ENCODE measurements at regions not wholly inside any gene's neighbourhood (a gene's known extent, or its start where the extent isn't known, plus 50 kb on each side); places are given as distances from the start of the nearest gene placed in this dataset.

- no peaks in the 10 kb centered on the region for H3K27me3 ChIP-seq
- H3K4me3 ChIP-seq: no peak overlapping the region
- H3K4me1 ChIP-seq: peaks cover 0 to 71% (median 26%) of the 10 kb centered on the region in 12 donors
- TF ChIP-seq POLR2A (IDR thresholded peaks at IDR 0.05): no peak
- TF ChIP-seq, protein P1, sequence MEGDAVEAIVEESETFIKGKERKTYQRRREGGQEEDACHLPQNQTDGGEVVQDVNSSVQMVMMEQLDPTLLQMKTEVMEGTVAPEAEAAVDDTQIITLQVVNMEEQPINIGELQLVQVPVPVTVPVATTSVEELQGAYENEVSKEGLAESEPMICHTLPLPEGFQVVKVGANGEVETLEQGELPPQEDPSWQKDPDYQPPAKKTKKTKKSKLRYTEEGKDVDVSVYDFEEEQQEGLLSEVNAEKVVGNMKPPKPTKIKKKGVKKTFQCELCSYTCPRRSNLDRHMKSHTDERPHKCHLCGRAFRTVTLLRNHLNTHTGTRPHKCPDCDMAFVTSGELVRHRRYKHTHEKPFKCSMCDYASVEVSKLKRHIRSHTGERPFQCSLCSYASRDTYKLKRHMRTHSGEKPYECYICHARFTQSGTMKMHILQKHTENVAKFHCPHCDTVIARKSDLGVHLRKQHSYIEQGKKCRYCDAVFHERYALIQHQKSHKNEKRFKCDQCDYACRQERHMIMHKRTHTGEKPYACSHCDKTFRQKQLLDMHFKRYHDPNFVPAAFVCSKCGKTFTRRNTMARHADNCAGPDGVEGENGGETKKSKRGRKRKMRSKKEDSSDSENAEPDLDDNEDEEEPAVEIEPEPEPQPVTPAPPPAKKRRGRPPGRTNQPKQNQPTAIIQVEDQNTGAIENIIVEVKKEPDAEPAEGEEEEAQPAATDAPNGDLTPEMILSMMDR (IDR thresholded peaks at IDR 0.05): no peak
- no peak for DNase-seq
- peak overlapping the region in 3 of 12 donors; percentile 11 to 76 (median 62) for H3K27ac ChIP-seq
- no peaks in the 10 kb centered on the region for H3K9me3 ChIP-seq
- no peak for ATAC-seq
- intact Hi-C loops (cut with DNase I): no loop called here
- no peaks in the 10 kb centered on the region for H3K36me3 ChIP-seq
- WGBS, 4 donors: 77 to 85% (median 79%) methylated on average over 2 of the region's 2 CpGs
These were observed 103.4 kb downstream of the RPL27A start for GRCh38 chr11:8785998-8786397.

DNA sequence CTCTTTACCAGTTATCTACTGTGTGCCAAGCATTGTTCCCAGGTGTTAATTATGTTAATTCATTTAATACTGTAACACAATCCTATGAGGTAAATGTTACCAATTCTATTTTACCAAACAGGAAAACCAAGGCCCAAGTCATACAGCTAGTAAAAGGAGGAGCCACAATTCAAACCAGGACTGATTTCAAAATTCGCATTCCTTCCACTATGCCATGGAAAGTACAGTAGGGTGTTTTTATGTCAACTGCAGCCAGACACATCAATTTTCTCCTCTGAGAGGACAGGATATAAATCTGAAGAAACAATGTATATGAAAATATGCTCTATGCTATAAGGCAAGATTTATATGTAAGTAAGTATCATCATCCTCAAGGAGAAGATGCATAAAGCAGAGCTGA lies 104.3 kb downstream of the RPL27A start:
- Histone ChIP-seq H3K36me3 (no peaks in the 10 kb centered on the region), H3K4me3 (no peak overlapping the region), H3K9me3 (no peaks in the 10 kb centered on the region), H3K27ac (peak overlapping the region in 2 of 12 donors; percentile 62 to 76), H3K4me1 (peaks cover 0 to 63% (median 24%) of the 10 kb centered on the region in 12 donors), H3K27me3 (no peaks in the 10 kb centered on the region)
- 87 to 93% (median 92%) methylated on average over 1 of the region's 1 CpG for WGBS, 4 donors
- intact Hi-C loops (cut with DNase I): no loop called here
- TF ChIP-seq, protein P1 (IDR thresholded peaks at IDR 0.05): peak in 1 of 12 donors; percentile 21
- no peak for TF ChIP-seq POLR2A (IDR thresholded peaks at IDR 0.05)
- ATAC-seq (peak in 1 of 4 donors; percentile 39), DNase-seq (no peak)

DNA sequence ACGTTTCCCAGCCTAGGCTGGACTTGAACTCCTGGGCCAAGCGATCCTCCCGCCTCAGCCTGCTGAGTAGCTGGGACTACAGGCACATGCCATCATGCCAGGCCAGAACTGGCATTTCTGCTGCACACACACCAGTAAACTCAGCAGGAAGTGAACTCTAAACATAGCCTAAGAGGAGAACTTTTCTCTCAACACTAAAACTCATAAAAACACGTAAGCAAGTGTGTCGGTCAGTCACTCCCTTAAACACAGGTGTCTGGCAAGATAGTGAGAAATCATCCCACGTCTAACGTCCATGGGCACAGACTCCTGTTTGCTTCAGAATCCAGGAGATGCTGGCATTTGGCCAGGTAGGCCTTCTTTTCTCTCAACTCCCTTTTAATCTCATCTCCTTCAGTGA lies 104.8 kb downstream of the RPL27A start:
- ATAC-seq (no peak), DNase-seq (no peak)
- no peak overlapping the region for H3K4me3 ChIP-seq
- no peaks in the 10 kb centered on the region for H3K36me3 ChIP-seq
- 45 to 51% (median 47%) methylated on average over 7 of the region's 7 CpGs for WGBS, 4 donors
- intact Hi-C loops (cut with DNase I): no loop called here
- H3K4me1 ChIP-seq: peaks cover 0 to 59% (median 24%) of the 10 kb centered on the region in 12 donors
- TF ChIP-seq, protein P1 (IDR thresholded peaks at IDR 0.05): no peak
- no peak for TF ChIP-seq POLR2A (IDR thresholded peaks at IDR 0.05)
- no peaks in the 10 kb centered on the region for H3K9me3 ChIP-seq
- peak overlapping the region in 2 of 12 donors; percentile 62 to 76 for H3K27ac ChIP-seq
- no peaks in the 10 kb centered on the region for H3K27me3 ChIP-seq

DNA sequence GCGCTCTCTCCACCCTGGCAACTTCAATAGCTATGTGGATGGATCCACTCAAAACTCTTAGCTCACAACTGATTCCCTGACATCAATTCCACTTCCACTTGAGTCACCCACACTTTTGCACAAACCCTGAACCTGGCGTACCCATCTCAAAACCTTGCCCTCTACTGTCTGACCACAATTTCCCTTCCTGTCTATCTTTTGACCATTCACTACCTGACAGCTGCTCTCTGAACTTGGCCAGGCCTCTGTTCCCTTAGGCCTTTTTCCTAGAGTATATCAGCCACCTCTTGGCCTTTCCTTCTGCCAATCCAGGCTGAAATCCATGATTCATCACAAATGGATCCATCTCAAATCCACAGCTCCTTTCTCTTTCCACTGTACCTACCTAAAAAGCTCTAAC lies 106.0 kb downstream of the RPL27A start:
- peak overlapping the region in 1 of 12 donors; percentile 76 for H3K27ac ChIP-seq
- ATAC-seq: no peak
- no peaks in the 10 kb centered on the region for H3K9me3 ChIP-seq
- peaks cover 0 to 62% (median 29%) of the 10 kb centered on the region in 12 donors for H3K4me1 ChIP-seq
- intact Hi-C loops (cut with DNase I): no loop called here
- no peak for TF ChIP-seq POLR2A (IDR thresholded peaks at IDR 0.05)
- TF ChIP-seq, protein P1 (IDR thresholded peaks at IDR 0.05): no peak
- no peaks in the 10 kb centered on the region for H3K36me3 ChIP-seq
- no peak overlapping the region for H3K4me3 ChIP-seq
- WGBS, 4 donors: 71 to 99% (median 97%) methylated on average over 2 of the region's 2 CpGs
- DNase-seq: no peak
- H3K27me3 ChIP-seq: no peaks in the 10 kb centered on the region

Measured in heart left ventricle (tissue), 16 donors.